Iris pigment epithelial cell (primary cell): ENCODE measurements at regions not wholly inside any gene's neighbourhood (a gene's known extent, or its start where the extent isn't known, plus 50 kb on each side); places are given as distances from the start of the nearest gene placed in this dataset.
A peak's percentile ranks its signal among the peaks of the same experiment; 100 is the strongest.
"Not testable (repeated sequence)": the region's sequence is repeated elsewhere in the genome, so short reads cannot be mapped to it uniquely, and the experiment has no call there.

Experiments
- DNase-seq: peaks from one replicate; pipeline ENCODE4 v3.0.0-alpha.2; 2011; ENCODE audit warnings: low read depth

- DNase-seq, result no peak
Measured at GRCh38 chr12:89155826-89156225, 196.5 kb downstream of the DUSP6 start.

DNA sequence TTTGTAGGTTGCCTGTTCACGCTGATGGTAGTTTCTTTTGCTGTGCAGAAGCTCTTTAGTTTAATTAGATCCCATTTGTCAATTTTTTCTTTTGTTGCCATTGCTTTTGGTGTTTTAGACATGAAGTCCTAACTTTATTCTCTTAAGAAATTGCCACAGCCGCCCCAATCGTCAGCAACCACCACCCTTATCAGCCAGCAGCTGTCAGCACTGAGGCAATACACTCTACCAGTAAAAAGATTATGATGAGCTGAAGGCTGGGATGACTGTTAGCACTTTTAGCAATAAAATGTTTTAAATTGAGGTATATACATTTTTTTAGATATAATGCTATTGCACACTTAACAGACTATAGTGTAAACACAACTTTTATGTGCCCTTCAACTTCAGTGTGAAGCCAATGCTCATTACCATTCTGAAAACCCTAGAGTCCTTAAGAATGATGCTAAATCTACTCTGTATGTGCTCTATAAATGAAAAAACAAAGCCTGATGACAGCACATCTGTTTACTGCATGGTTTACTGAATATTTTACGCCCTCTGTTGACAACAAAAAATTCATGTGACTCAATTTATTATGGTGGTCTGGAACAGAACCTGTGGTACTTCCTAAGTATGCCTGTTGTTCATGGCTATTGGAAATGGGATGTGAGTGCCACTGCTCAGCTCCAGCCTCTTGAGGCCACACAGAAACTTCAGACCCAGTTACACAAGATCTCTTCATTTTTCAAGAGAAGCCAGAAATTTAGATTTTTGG, 197.4 kb downstream of the DUSP6 start:
- DNase-seq, result peak; percentile 29

DNA sequence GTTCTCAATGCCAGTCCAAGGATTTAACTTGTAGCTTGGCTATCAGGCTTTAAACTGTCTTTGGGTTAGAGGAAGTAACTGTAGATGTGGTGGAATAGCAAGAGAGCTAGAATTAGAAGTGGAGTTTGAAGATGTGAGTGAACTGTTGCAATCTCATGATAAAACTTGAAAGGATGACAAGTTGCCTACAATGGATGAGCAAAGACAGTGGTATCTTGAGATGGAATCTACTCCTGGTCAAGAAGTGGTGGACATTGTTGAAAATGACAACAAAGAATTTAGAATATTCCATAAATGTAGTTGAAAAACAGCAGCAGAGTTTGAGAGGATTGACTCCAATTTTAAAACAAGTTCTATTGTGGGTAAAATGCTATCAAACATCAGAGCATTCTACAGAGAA, 199.0 kb downstream of the DUSP6 start:
- no peak for DNase-seq

DNA sequence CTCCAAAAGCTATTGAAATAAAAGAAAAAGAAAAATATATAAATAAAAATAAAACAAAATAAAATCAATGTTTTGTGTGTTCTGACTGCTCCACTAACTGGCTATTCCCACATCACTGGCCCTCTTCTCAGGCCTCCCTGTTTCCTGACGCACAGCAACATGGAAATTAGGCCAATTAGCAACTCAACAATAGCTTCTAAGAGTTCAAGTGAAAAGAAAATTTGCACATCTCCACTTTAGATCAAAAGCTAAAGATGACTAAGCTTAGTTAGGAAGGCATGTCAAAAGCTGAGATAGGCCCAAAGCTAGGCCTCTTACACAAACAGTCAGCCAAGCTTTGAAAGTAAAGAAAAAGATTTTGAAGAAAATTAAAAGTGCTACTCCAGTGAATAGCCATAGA, 200.8 kb downstream of the DUSP6 start:
- DNase-seq, result no peak

GRCh38 chr12:89150789-89151188, 201.5 kb downstream of the DUSP6 start:
- DNase-seq, result not testable (repeated sequence)

DNA sequence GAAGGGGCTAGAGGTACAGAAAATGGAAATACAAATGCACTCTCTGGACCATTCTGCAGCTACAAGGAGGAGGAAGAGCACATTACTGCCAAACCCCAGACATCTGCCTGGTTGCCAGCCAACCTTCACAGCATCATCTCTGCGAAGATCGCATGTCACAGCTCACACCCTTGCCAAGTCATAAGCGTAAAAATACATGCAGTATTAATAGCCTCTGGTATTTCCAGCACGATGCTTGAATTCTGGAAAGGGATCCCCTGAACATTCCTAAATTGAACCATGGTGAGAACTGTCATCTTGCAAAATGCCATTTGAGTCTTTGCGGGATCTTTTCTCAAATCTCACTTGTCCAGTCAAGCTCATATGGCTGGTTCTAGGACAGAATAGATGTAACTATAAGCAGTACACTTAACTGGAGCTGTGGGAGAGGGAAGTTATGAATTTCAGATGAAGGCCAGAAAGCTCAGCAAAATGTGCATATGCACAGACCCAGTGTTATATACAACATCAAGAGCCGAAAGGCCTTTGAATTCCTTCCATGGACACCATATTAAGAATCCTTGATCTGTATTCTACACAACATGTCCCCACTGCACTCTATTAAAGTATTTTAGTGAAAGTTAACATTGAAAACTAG, 211.6 kb downstream of the DUSP6 start:
- peak; percentile 31 for DNase-seq

DNA sequence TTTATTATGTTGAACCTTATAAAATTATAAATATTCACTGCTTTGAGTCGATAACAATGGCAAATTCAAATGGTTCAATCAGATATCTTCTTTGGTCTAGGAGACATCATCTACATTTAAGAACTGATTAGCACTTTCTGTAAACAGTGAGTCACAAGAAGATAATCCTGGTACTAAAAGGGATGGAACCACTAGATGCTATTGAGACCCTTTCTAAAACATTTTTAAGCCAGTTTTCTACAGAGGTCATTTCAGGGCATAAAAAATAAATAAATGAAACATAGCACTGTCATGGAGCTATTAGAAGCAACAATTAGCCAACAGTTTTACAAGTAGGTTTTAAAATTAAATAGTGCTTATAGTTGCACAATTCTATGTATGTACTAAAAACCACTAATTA, 212.2 kb downstream of the DUSP6 start:
- DNase-seq, result peak; percentile 22

DNA sequence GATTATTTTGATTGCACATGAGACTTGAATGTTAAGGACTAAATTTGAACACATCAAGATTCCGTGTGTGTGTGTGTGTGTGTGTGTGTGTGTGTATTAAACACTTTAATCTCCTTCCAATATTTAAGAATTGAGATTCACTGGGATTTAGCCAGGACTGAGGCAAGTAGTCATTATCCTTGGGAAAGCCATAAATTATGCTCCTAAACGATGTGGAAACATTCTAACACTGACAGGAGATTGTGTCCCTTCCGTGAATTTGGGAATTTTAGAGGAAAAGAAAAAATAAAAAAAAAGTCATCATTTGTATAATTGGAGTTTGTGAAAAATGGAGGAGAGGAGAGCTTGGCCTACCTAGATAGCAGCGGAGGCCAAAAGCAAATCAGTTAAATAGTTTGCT, 212.9 kb downstream of the DUSP6 start:
- DNase-seq, result no peak

DNA sequence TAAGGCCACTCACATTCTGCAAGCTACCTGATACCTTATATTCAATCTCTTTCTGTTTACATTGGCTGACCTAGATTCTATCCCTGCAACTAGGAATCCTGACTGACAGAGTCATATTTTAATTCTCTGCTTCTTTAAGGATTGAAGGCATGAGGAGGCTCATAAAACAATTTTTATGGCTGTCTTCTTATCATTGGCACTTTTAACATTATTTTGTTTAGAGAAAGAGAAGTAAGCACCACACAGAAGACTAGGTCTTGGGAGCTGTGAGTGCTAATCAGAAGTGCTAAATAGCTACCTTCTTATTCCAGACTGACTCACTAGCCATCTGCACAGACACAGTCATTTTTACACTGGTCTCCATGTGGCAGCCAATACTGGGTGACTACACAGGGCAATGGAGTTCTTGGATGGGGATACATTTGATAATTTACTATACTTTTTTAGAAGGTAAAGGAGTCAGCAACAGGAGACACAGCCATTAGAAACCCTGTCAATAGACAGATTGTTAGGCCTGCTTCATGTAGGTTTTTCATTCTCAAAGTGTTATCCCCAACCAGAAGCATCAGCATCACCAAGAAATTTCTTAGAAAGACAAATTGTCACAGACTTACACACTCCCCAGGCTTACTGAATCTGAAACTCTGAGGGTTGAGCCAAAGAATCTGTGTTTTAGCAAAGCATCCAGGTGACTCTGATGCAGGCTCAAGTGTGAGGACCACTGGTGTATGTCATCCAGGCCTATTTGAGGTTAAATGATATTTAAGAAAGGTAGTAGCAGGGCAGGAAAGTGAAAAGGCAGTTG, 214.1 kb downstream of the DUSP6 start:
- peak; percentile 30 for DNase-seq

DNA sequence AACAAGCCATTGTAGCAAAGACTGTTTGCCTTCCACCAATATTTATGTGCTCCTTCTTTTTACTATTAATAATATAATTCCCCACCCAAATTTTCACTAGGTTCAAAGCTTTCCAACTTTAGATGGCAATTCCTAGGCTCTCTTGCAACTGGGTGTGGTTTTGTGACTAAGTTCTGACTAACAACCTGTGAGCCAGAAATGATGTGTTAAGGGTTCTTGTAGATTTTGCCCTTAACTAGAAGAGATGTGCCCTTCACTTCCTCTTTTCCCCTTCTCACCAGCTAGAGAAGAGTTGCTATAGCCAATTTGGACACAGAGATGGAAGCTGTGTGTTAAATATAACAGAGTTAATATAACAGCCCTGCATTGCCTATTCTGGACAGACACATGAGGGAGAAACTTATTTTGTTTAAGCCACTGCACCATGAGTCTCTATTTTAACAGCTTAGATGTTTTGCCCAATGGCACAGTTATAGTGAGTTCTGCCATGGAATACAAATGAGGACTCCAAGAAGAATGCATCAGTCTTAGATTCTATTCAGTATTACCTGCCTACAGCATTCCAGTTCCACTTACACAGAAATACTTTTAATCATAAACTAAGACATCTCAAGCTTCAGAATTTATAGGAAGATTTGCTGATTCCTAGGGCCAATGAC, 216.2 kb downstream of the DUSP6 start:
- DNase-seq, result peak; percentile 49

DNA sequence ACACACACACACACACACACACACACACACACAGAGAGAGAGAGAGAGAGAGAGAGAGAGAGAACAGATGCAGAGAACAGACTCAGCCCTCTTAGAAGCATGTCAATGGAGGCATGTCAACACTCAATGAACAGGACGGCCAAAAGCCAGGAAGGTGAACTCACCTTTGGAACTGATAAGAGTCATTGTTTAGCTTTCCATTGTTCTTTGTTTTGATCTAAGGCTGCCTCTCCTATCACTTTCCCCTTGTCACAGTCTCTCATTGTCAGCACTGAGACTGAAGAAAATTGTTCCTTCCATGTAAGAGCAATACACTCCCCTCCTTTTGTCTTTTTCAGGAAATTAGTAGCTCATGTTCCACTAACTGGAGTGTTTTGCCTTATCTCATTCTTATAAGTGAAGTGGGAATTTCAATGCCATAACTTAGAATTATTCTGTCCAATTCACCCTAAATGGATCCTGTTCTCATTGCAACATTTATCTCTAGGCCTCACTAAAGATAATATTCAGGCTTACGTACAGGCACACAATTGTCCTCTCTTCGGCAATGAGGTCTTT, 218.0 kb downstream of the DUSP6 start:
- DNase-seq, result no peak

- no peak for DNase-seq
Measured at GRCh38 chr12:89129167-89129870, 223.0 kb downstream of the DUSP6 start.

GRCh38 chr12:89126712-89127111, 225.6 kb downstream of the DUSP6 start:
- peak; percentile 78 for DNase-seq

- DNase-seq, result no peak
Measured at GRCh38 chr12:89122852-89123251, 229.4 kb downstream of the DUSP6 start.

DNA sequence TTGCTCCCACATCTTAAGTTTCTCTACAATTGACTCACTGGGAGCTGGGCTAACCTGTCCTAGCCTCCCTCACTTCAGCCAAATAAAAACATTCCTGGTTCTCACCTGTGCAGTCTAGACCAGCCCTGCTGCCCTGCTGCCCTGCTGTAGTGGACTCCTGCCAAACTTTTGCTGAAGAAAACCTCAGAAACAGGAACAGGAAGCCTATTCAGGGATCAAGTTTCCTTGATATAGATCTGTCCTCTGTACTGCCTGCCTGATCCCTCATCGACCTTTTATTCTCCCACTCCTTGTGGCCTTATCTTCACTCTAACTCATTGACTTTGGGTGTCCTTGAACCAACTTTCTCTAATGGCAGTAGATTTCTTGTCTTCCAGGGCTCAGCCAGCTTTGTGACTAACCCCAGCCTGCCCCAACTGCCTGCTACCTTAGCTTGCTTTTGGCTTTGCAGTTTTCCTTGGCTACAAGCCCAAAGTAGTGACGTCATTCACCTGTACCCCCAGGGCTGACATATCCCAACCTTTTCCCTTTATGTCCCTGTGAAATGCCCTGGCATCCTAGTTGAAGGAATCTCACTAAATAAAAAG, 234.8 kb downstream of the DUSP6 start:
- DNase-seq, result peak; percentile 40

GRCh38 chr12:89111964-89112363, 240.3 kb downstream of the DUSP6 start:
- no peak for DNase-seq

- no peak for DNase-seq
Measured at GRCh38 chr12:89108265-89108664, 244.0 kb downstream of the DUSP6 start.

- DNase-seq, result no peak
Measured at GRCh38 chr12:89106950-89107349, 245.4 kb downstream of the DUSP6 start.

GRCh38 chr12:89105243-89105642, 247.1 kb downstream of the DUSP6 start:
- no peak for DNase-seq

DNA sequence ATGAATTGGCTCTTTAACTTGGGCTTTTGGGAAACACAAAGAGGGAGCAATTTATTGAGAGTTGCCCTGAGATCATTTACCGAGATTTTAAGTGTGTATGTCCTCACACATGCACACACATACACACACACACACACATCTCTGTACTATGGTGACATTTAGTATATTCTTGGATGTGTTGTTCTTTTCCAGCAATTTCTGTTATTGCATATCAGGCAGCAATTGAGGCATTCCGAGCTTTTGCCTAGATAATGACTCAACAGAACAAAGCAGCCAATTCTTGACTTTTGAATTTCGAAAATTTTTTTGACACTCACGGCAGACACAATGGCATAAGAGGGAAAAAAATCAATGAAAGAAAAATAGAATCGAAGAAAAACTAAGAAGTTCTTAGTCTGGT, 248.5 kb downstream of the DUSP6 start:
- no peak for DNase-seq

- DNase-seq, result no peak
Measured at GRCh38 chr12:89101440-89101839, 250.9 kb downstream of the DUSP6 start.
